ENCODE measurements at regions not wholly inside any gene's neighbourhood (a gene's known extent, or its start where the extent isn't known, plus 50 kb on each side); places are given as distances from the start of the nearest gene placed in this dataset.

- Mint-ChIP-seq H3K27me3 (ENCODE audit: low read depth) (peaks cover 4% of the 10 kb centered on the region), H3K9me3 (no peaks in the 10 kb centered on the region), H3K4me1 (peaks cover 5% of the 10 kb centered on the region), H3K36me3 (ENCODE audit: low read depth) (no peaks in the 10 kb centered on the region), H3K27ac (no peak overlapping the region), H3K4me3 (no peak overlapping the region)
- TF ChIP-seq, protein P1, sequence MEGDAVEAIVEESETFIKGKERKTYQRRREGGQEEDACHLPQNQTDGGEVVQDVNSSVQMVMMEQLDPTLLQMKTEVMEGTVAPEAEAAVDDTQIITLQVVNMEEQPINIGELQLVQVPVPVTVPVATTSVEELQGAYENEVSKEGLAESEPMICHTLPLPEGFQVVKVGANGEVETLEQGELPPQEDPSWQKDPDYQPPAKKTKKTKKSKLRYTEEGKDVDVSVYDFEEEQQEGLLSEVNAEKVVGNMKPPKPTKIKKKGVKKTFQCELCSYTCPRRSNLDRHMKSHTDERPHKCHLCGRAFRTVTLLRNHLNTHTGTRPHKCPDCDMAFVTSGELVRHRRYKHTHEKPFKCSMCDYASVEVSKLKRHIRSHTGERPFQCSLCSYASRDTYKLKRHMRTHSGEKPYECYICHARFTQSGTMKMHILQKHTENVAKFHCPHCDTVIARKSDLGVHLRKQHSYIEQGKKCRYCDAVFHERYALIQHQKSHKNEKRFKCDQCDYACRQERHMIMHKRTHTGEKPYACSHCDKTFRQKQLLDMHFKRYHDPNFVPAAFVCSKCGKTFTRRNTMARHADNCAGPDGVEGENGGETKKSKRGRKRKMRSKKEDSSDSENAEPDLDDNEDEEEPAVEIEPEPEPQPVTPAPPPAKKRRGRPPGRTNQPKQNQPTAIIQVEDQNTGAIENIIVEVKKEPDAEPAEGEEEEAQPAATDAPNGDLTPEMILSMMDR (IDR thresholded peaks at IDR 0.05; ENCODE audit: unreplicated experiment in 3 of 3), result no peak
These were observed 293.8 kb downstream of the BUD13 start for GRCh38 chr11:116478669-116479668.

DNA sequence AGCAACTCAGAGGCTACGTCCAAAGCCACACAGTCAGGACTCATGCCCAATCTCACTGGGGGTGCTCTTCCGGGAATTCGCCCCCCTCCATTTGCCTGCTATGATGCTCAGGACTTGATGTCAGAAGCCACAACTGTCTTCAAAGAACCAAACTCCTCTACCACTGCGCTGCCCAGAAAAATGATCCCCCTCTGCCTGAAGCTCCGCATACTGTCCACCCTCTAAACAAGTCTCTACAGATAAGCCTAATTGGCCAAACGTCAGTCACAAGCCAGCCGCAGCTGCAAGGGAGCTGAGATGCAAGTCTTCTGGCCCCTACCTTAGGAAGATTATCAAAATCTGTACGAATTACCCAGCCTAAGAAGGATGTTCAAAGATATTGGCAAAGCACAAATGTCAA, 294.6 kb downstream of the BUD13 start:
- peaks cover 4% of the 10 kb centered on the region for H3K27me3 Mint-ChIP-seq (ENCODE audit: low read depth)
- H3K27ac Mint-ChIP-seq, result no peak overlapping the region
- peaks cover 10% of the 10 kb centered on the region for H3K4me1 Mint-ChIP-seq
- no peaks in the 10 kb centered on the region for H3K36me3 Mint-ChIP-seq (ENCODE audit: low read depth)
- TF ChIP-seq, protein P1 (IDR thresholded peaks at IDR 0.05; ENCODE audit: unreplicated experiment in 3 of 3), result no peak
- no peak overlapping the region for H3K4me3 Mint-ChIP-seq
- no peaks in the 10 kb centered on the region for H3K9me3 Mint-ChIP-seq

GRCh38 chr11:116473790-116474346, 298.9 kb downstream of the BUD13 start:
- Mint-ChIP-seq H3K4me3 (no peak overlapping the region), H3K36me3 (ENCODE audit: low read depth) (no peaks in the 10 kb centered on the region), H3K27me3 (ENCODE audit: low read depth) (no peaks in the 10 kb centered on the region), H3K27ac (peak overlapping the region; percentile 39 to 82 (median 74)), H3K4me1 (peaks cover 41% of the 10 kb centered on the region), H3K9me3 (peaks cover 5% of the 10 kb centered on the region)
- TF ChIP-seq, protein P1 (IDR thresholded peaks at IDR 0.05; ENCODE audit: unreplicated experiment in 3 of 3), result no peak

DNA sequence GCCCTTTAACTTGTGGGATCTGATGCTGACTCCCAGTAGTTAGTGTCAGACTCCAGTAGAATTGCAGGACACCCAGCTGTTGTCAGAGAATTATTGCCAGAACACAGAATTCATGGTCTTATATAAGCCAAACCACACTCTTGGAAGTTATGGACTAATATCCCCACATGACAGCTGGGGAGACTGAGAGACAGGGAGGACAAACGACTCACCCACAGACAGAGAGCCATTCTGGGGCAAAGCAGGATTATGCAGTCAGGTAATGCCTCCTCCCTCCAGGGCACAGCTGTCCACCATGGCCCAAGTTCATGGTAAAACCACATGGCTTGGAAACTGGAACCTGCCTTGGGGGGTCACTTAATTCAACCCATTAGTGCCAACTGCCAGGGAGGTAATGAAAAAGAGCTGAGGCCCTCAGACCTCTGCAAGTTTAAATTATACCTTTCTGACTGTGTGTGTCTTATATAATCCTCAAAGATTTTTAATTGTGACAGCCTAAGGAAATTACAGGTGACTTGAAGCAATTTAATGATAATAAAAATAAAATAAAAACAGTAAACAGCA, 299.5 kb downstream of the BUD13 start:
- Mint-ChIP-seq H3K4me1 (peaks cover 46% of the 10 kb centered on the region), H3K9me3 (peaks cover 5% of the 10 kb centered on the region), H3K27ac (peak overlapping the region; percentile 60 to 87 (median 82)), H3K4me3 (no peak overlapping the region), H3K36me3 (ENCODE audit: low read depth) (no peaks in the 10 kb centered on the region), H3K27me3 (ENCODE audit: low read depth) (no peaks in the 10 kb centered on the region)
- TF ChIP-seq, protein P1 (IDR thresholded peaks at IDR 0.05; ENCODE audit: unreplicated experiment in 3 of 3), result no peak

DNA sequence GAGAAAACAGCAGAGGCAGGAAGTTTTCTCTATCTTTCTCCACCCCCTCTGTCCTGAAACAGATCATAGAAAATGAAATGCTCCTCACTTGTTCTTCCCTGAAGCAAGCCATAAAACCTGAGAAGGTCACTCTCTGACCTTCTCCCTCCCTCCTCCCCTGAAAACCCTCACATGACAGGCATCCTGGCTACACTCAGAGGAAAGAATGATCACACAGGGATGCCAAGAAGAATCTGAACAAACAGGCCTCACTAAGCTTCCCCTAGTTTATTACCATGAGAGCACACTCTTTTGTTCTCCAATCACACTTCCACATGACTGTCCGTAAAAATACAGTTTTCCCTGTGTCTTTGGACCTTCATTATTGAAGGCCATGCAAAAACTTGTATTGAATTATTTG, 300.1 kb downstream of the BUD13 start:
- Mint-ChIP-seq H3K9me3 (peaks cover 5% of the 10 kb centered on the region), H3K36me3 (ENCODE audit: low read depth) (no peaks in the 10 kb centered on the region), H3K4me3 (no peak overlapping the region), H3K27me3 (ENCODE audit: low read depth) (no peaks in the 10 kb centered on the region), H3K4me1 (peaks cover 52% of the 10 kb centered on the region), H3K27ac (peak overlapping the region; percentile 60 to 87 (median 77))
- TF ChIP-seq, protein P1 (IDR thresholded peaks at IDR 0.05; ENCODE audit: unreplicated experiment in 3 of 3), result no peak
